ENCODE measurements at regions not wholly inside any gene's neighbourhood (a gene's known extent, or its start where the extent isn't known, plus 50 kb on each side); places are given as distances from the start of the nearest gene placed in this dataset.

- H3K9me3 ChIP-seq = no peaks in the 10 kb centered on the region
- no peaks in the 10 kb centered on the region for H3K27me3 ChIP-seq
- H3K27ac ChIP-seq = no peak overlapping the region
- 19 to 37% methylated on average over 1 of the region's 1 CpG for WGBS, 2 donors
- intact Hi-C loops (cut with DNase I) = no loop called here
- no peak for DNase-seq
- TF ChIP-seq POLR2A (IDR thresholded peaks at IDR 0.05) (no peak), CTCF (IDR thresholded peaks at IDR 0.05) (no peak)
- H3K4me1 ChIP-seq = no peaks in the 10 kb centered on the region
- no peak overlapping the region for H3K4me3 ChIP-seq
- H3K36me3 ChIP-seq = no peaks in the 10 kb centered on the region
Measured at GRCh38 chr3:25344670-25345069, 83.4 kb upstream of the RARB start.

- intact Hi-C loops (cut with DNase I) = no loop called here
- DNase-seq = no peak
- no peaks in the 10 kb centered on the region for H3K36me3 ChIP-seq
- no peak overlapping the region for H3K4me3 ChIP-seq
- WGBS, 2 donors = 68 to 76% methylated on average over 6 of the region's 6 CpGs
- no peaks in the 10 kb centered on the region for H3K9me3 ChIP-seq
- H3K4me1 ChIP-seq = no peaks in the 10 kb centered on the region
- TF ChIP-seq POLR2A (IDR thresholded peaks at IDR 0.05) (no peak), CTCF (IDR thresholded peaks at IDR 0.05) (no peak)
- no peak overlapping the region for H3K27ac ChIP-seq
- H3K27me3 ChIP-seq = no peaks in the 10 kb centered on the region
Measured at GRCh38 chr3:25349095-25349494, 79.0 kb upstream of the RARB start.

GRCh38 chr3:25349828-25350724, 78.0 kb upstream of the RARB start:
- no peaks in the 10 kb centered on the region for H3K4me1 ChIP-seq
- no peak overlapping the region for H3K4me3 ChIP-seq
- WGBS, 2 donors = 82 to 86% methylated on average over 5 to 6 of the region's 6 CpGs
- H3K27me3 ChIP-seq = no peaks in the 10 kb centered on the region
- no peak for DNase-seq
- H3K9me3 ChIP-seq = no peaks in the 10 kb centered on the region
- no peaks in the 10 kb centered on the region for H3K36me3 ChIP-seq
- H3K27ac ChIP-seq = no peak overlapping the region
- no peak for TF ChIP-seq POLR2A (IDR thresholded peaks at IDR 0.05)
- no peak for TF ChIP-seq CTCF (IDR thresholded peaks at IDR 0.05)
- intact Hi-C loops (cut with DNase I) = no loop called here

- WGBS, 2 donors = 75 to 84% methylated on average over 5 of the region's 5 CpGs
- Histone ChIP-seq H3K4me1 (no peaks in the 10 kb centered on the region), H3K9me3 (no peaks in the 10 kb centered on the region), H3K27ac (no peak overlapping the region), H3K27me3 (no peaks in the 10 kb centered on the region), H3K36me3 (no peaks in the 10 kb centered on the region), H3K4me3 (no peak overlapping the region)
- intact Hi-C loops (cut with DNase I) = no loop called here
- TF ChIP-seq POLR2A (IDR thresholded peaks at IDR 0.05) = no peak
- no peak for TF ChIP-seq CTCF (IDR thresholded peaks at IDR 0.05)
- DNase-seq = no peak
Measured at GRCh38 chr3:25350725-25351114, 77.3 kb upstream of the RARB start.

GRCh38 chr3:25354071-25354470, 74.0 kb upstream of the RARB start:
- Histone ChIP-seq H3K4me1 (no peaks in the 10 kb centered on the region), H3K27ac (no peak overlapping the region), H3K36me3 (no peaks in the 10 kb centered on the region), H3K9me3 (no peaks in the 10 kb centered on the region), H3K4me3 (no peak overlapping the region), H3K27me3 (no peaks in the 10 kb centered on the region)
- TF ChIP-seq CTCF (IDR thresholded peaks at IDR 0.05) (no peak), POLR2A (IDR thresholded peaks at IDR 0.05) (no peak)
- DNase-seq = no peak
- WGBS, 2 donors = 74 to 78% methylated on average over 3 of the region's 3 CpGs
- intact Hi-C loops (cut with DNase I) = no loop called here
